ENCODE measurements at regions not wholly inside any gene's neighbourhood (a gene's known extent, or its start where the extent isn't known, plus 50 kb on each side); places are given as distances from the start of the nearest gene placed in this dataset.
"Not testable (repeated sequence)": the region's sequence is repeated elsewhere in the genome, so short reads cannot be mapped to it uniquely, and the experiment has no call there.

- TF ChIP-seq EZH2 (IDR thresholded peaks at IDR 0.05; ENCODE audit: borderline replicate concordance, insufficient read depth, low read depth, low read length, poor library complexity, severe bottlenecking); CTCF (IDR thresholded peaks at IDR 0.05): not testable (repeated sequence)
These were observed 337.1 kb upstream of the KLF4 start for GRCh38 chr9:107826688-107826983.

Data from B cell (primary cell).